HCT116 (cell line): ENCODE measurements at regions not wholly inside any gene's neighbourhood (a gene's known extent, or its start where the extent isn't known, plus 50 kb on each side); places are given as distances from the start of the nearest gene placed in this dataset.

Experiments
- ATAC-seq: fragments of 200-7000 bp; cut with Tn5 transposase; 2 replicates; pipeline ENCODE4 v1.9.1; 2020; ENCODE audit warnings: mild to moderate bottlenecking, moderate library complexity
- BruUV-seq: library from RNA; stranded (reverse); fragments of 400-500 nt; replicated peaks from 2 replicates; lab custom pipeline; 2021; lab: Mats Ljungman, UMichigan
- CTCF ChIA-PET: fragments of 300-600 bp; sonication (Branson Sonifier 250); formaldehyde crosslinking; loops from one replicate; lab custom pipeline; 2021; ENCODE audit warnings: antibody characterized with exemption; lab: Charles Lee
- POLR2A ChIA-PET: fragments of 300-600, 350-600 bp; sonication (Branson Sonifier 250); formaldehyde crosslinking; loops from one replicate; lab custom pipeline; 2021; ENCODE audit warnings: antibody characterized with exemption; lab: Charles Lee
- RAD21 ChIA-PET, 2 experiments: fragments of 300-600 bp; sonication (Branson Sonifier 250); formaldehyde crosslinking; loops; one replicate each; lab custom pipeline; 2023; ENCODE audit warnings: low total read pairs in 2 of 2; ENCODE audit not compliant: uncharacterized antibody in 2 of 2, unreplicated experiment in 2 of 2, low non-redundant PET in 1 of 2; lab: Charles Lee
- DNase-seq: peaks from one replicate; pipeline ENCODE4 v3.0.0-alpha.2; 2010; ENCODE audit warnings: low read depth, low spot score
- H2AFZ ChIP-seq: fragments of 200-600 bp; shearing (Covaris generic), sonication (generic); 2 replicates; pipeline ENCODE4 v1.6.1; 2017; ENCODE audit warnings: low read depth, mixed run types, mixed read lengths, antibody characterized with exemption, low read length; ENCODE audit not compliant: poor library complexity, severe bottlenecking
- H3K27ac ChIP-seq: 2 replicates; pipeline ENCODE4 v1.5.1; 2012; ENCODE audit warnings: low read depth, low read length
- H3K27me3 ChIP-seq: fragments of 200-600 bp; sonication (generic); 2 replicates; pipeline ENCODE4 v1.6.1; 2016; ENCODE audit warnings: mixed run types, low read length, mixed read lengths; ENCODE audit not compliant: insufficient read depth
- H3K36me3 ChIP-seq, 2 experiments: fragments of 200-500 bp in 1 of 2; fragments of 200-600 bp in 1 of 2; sonication (Bioruptor generic) in 1 of 2; sonication (generic) in 1 of 2; 2 replicates each; pipeline versions ENCODE4 v1.5.1 to v1.6.1; 2014 to 2016; ENCODE audit warnings: low read length in 2 of 2, inconsistent platforms in 1 of 2, mixed read lengths in 1 of 2, mixed run types in 1 of 2; ENCODE audit not compliant: insufficient read depth in 2 of 2, control insufficient read depth in 1 of 2
- H3K4me1 ChIP-seq, 2 experiments: fragments of 200-600 bp in 1 of 2; sonication (generic) in 1 of 2; 2 replicates each; pipeline versions ENCODE4 v1.5.1 to v1.6.1; 2012 to 2017; ENCODE audit warnings: low read length in 2 of 2, inconsistent platforms in 1 of 2, mild to moderate bottlenecking in 1 of 2, mixed read lengths in 1 of 2, mixed run types in 1 of 2, moderate library complexity in 1 of 2; ENCODE audit not compliant: insufficient read depth in 2 of 2, control insufficient read depth in 1 of 2
- H3K4me2 ChIP-seq: fragments of 200-600 bp; sonication (generic); 2 replicates; pipeline ENCODE4 v1.6.1; 2017; ENCODE audit warnings: mixed run types, low read length, mixed read lengths
- H3K4me3 ChIP-seq, 2 experiments: fragments of 200-600 bp in 1 of 2; sonication (generic) in 1 of 2; replicated peaks in 1 of 2; 2 replicates each; pipeline ENCODE4 v1.5.1; 2011 to 2016; ENCODE audit warnings: low read length in 2 of 2, control low read depth in 1 of 2, low read depth in 1 of 2, mild to moderate bottlenecking in 1 of 2, mixed read lengths in 1 of 2, mixed run types in 1 of 2
- H3K79me2 ChIP-seq: fragments of 200-600 bp; sonication (generic); 2 replicates; pipeline ENCODE4 v1.6.1; 2017; ENCODE audit warnings: mild to moderate bottlenecking, mixed run types, low read length, moderate library complexity, mixed read lengths; ENCODE audit not compliant: insufficient read depth
- H3K9ac ChIP-seq: fragments of 200-600 bp; sonication (generic); 2 replicates; pipeline ENCODE4 v1.6.1; 2016; ENCODE audit warnings: low read length, mixed read lengths
- H3K9me2 ChIP-seq: fragments of 200-600 bp; sonication (generic), shearing (Covaris generic); 2 replicates; pipeline ENCODE4 v1.6.1; 2017; ENCODE audit warnings: mixed run types, mild to moderate bottlenecking, moderate library complexity; ENCODE audit not compliant: insufficient read depth
- H3K9me3 ChIP-seq, 2 experiments: fragments of 200-500 bp in 1 of 2; fragments of 200-600 bp in 1 of 2; sonication (Bioruptor generic) in 1 of 2; sonication (generic) in 1 of 2; 2 replicates each; pipeline ENCODE4 v1.6.1; 2014 to 2017; ENCODE audit warnings: low read length in 2 of 2, mixed read lengths in 2 of 2, inconsistent platforms in 1 of 2, low read depth in 1 of 2, mild to moderate bottlenecking in 1 of 2, mixed run types in 1 of 2, moderate library complexity in 1 of 2; ENCODE audit not compliant: control insufficient read depth in 1 of 2, insufficient read depth in 1 of 2
- H4K20me1 ChIP-seq: fragments of 200-600 bp; sonication (generic), shearing (Covaris generic); 2 replicates; pipeline ENCODE4 v1.6.1; 2017; ENCODE audit warnings: mixed run types, mild to moderate bottlenecking, moderate library complexity; ENCODE audit not compliant: insufficient read depth
- CBX3 ChIP-seq: IDR thresholded peaks from 2 replicates; pipeline ENCODE4 v1.6.1; 2012; ENCODE audit warnings: low read depth
- CEBPB ChIP-seq: IDR thresholded peaks from 2 replicates; pipeline ENCODE4 v1.6.1; 2012; ENCODE audit warnings: low read depth
- CTCF ChIP-seq, 3 experiments: fragments of 200-600 bp in 1 of 3; sonication (generic) in 1 of 3; IDR thresholded peaks in 2 of 3; conservative IDR thresholded peaks in 1 of 3; 2 replicates each; pipeline ENCODE4 v1.5.1; 2012 to 2017; ENCODE audit warnings: low read depth in 2 of 3, low read length in 2 of 3, antibody characterized with exemption in 1 of 3, borderline replicate concordance in 1 of 3, control low read depth in 1 of 3, mild to moderate bottlenecking in 1 of 3, mixed read lengths in 1 of 3, mixed run types in 1 of 3, moderate library complexity in 1 of 3; ENCODE audit not compliant: insufficient read depth in 1 of 3
- EGR1 ChIP-seq: IDR thresholded peaks from 2 replicates; pipeline ENCODE4 v1.6.1; 2012; ENCODE audit warnings: low read depth
- ELF1 ChIP-seq: IDR thresholded peaks from 2 replicates; pipeline ENCODE4 v1.6.1; 2012; ENCODE audit warnings: low read depth, borderline replicate concordance
- EZH2 ChIP-seq: fragments of 200-600 bp; sonication (generic); IDR thresholded peaks from 2 replicates; pipeline ENCODE4 v1.6.1; 2017; ENCODE audit warnings: antibody characterized with exemption, mixed run types
- EZH2phosphoT487 ChIP-seq: fragments of 200-600 bp; IDR thresholded peaks from 2 replicates; pipeline ENCODE4 v1.6.1; 2018; ENCODE audit warnings: antibody characterized with exemption, borderline replicate concordance
- POLR2A ChIP-seq: IDR thresholded peaks from 2 replicates; pipeline ENCODE4 v1.7.0; 2011; ENCODE audit warnings: borderline replicate concordance; ENCODE audit not compliant: insufficient read depth, insufficient read length; ENCODE audit errors: extremely low read depth
- RAD21 ChIP-seq: IDR thresholded peaks from 2 replicates; pipeline ENCODE4 v1.6.1; 2012; ENCODE audit warnings: low read depth, mild to moderate bottlenecking
- REST ChIP-seq: IDR thresholded peaks from 2 replicates; pipeline ENCODE4 v1.6.1; 2012; ENCODE audit warnings: low read depth
- SIN3A ChIP-seq: IDR thresholded peaks from 2 replicates; pipeline ENCODE4 v1.6.1; 2012; ENCODE audit warnings: low read depth
- SP1 ChIP-seq: IDR thresholded peaks from 2 replicates; pipeline ENCODE4 v1.6.1; 2012; ENCODE audit warnings: low read depth
- SRF ChIP-seq: IDR thresholded peaks from 2 replicates; pipeline ENCODE4 v1.6.1; 2012; ENCODE audit warnings: low read depth
- ZBTB33 ChIP-seq: IDR thresholded peaks from 2 replicates; pipeline ENCODE4 v1.6.1; 2011; ENCODE audit warnings: mild to moderate bottlenecking, low read length, moderate library complexity; ENCODE audit not compliant: insufficient replicate concordance; ENCODE audit errors: extremely low read depth
- ZFX ChIP-seq: fragments of 450-650 bp; IDR thresholded peaks from 2 replicates; pipeline ENCODE4 v1.6.1; 2017
- ZNF274 ChIP-seq: fragments of 200-500 bp; sonication (Bioruptor generic); IDR thresholded peaks from 2 replicates; pipeline ENCODE4 v1.6.1; 2014; ENCODE audit warnings: mild to moderate bottlenecking, low read depth, low read length, inconsistent platforms
- intact Hi-C: fragments of 100-400 bp; cut with micrococcal nuclease; formaldehyde crosslinking; loops from 2 replicates; pipeline ENCODE4 v1.10.0; 2022

- intact Hi-C loops, result no loop called here
- no peaks in the 10 kb centered on the region for H3K36me3 ChIP-seq
- H3K4me1 ChIP-seq, result no peaks in the 10 kb centered on the region
- H3K27ac ChIP-seq, result no peak overlapping the region
- no peaks in the 10 kb centered on the region for H3K9me3 ChIP-seq
- no peaks in the 10 kb centered on the region for H3K79me2 ChIP-seq
- H3K9ac ChIP-seq, result no peak overlapping the region
- H3K9me2 ChIP-seq, result no peaks in the 10 kb centered on the region
- H4K20me1 ChIP-seq, result no peaks in the 10 kb centered on the region
- H3K27me3 ChIP-seq, result no peaks in the 10 kb centered on the region
- CTCF ChIA-PET, result no interaction called here
- RAD21 ChIA-PET, result no interaction called here
- no peak overlapping the region for H3K4me3 ChIP-seq
- DNase-seq (no peak), ATAC-seq (no peak)
- H3K4me2 ChIP-seq, result no peak overlapping the region
- H2AFZ ChIP-seq, result no peak overlapping the region
- POLR2A ChIA-PET, result no interaction called here
- no peak for TF ChIP-seq CBX3
- TF ChIP-seq REST, result no peak
- TF ChIP-seq SRF, result no peak
- no peak for TF ChIP-seq CTCF (IDR thresholded peaks at IDR 0.05 in 2 of 3, conservative IDR thresholded peaks at IDR 0.05 in 1 of 3; ENCODE audit: borderline replicate concordance in 1 of 3, insufficient read depth in 1 of 3, low read depth in 2 of 3, low read length in 2 of 3)
- no peak for TF ChIP-seq EZH2phosphoT487
- no peak for TF ChIP-seq SIN3A
- no peak for TF ChIP-seq CEBPB
- no peak for TF ChIP-seq RAD21
- TF ChIP-seq ELF1, result no peak
- TF ChIP-seq EGR1, result no peak
- no peak for TF ChIP-seq POLR2A
- no peak for TF ChIP-seq SP1
- no peak for TF ChIP-seq ZFX
- no peak for TF ChIP-seq ZBTB33
- no peak for TF ChIP-seq ZNF274
- no peak for TF ChIP-seq EZH2
- no TSS peak for BruUV-seq
Observed at GRCh38 chr6:141532211-141532610, 600.5 kb upstream of the GJE1 start.
